A673 (cell line): ENCODE measurements at regions not wholly inside any gene's neighbourhood (a gene's known extent, or its start where the extent isn't known, plus 50 kb on each side); places are given as distances from the start of the nearest gene placed in this dataset.

ENCODE experiments used
- CTCF ChIP-seq: fragments of 300-800, 200-600 bp; sonication (generic); conservative IDR thresholded peaks from 2 replicates; pipeline ENCODE4 v1.5.1; 2017; ENCODE audit warnings: low read depth, mild to moderate bottlenecking, antibody characterized with exemption, low read length, moderate library complexity, mixed read lengths
- EZH2 ChIP-seq: fragments of 200-600 bp; sonication (generic); IDR thresholded peaks from 2 replicates; pipeline ENCODE4 v1.6.1; 2017; ENCODE audit warnings: borderline replicate concordance, low read depth, mild to moderate bottlenecking, mixed read lengths, antibody characterized with exemption, low read length; ENCODE audit not compliant: poor library complexity, severe bottlenecking

GRCh38 chr6:86255973-86256372 lies 613.3 kb upstream of the SYNCRIP start:
- no peak for TF ChIP-seq EZH2
- no peak for TF ChIP-seq CTCF
